HG03139 (cell line): ENCODE measurements at regions not wholly inside any gene's neighbourhood (a gene's known extent, or its start where the extent isn't known, plus 50 kb on each side); places are given as distances from the start of the nearest gene placed in this dataset.

Experiments used
- ATAC-seq: cut with Tn5 transposase; IDR thresholded peaks from one replicate; pipeline ENCODE4 v1.9.1; 2021; ENCODE audit not compliant: unreplicated experiment

DNA sequence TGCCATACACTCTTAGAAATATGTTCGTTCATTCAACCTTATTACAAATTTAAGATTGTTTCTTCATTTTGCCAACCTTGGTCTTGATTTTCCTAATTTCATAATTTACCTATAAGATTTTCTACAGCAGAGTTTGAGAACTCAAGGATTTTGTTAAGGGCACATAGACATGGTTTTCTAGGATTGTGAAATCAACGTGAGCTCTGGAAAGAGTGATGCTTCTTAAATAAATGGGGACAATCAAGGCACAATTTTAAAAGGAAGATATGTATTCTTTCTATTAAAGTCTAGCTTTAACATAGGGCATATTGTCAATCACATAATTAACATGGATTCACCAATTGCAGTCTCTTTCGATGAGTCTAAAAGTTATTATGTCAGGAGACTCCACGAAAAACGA lies 174.2 kb upstream of the PHF14 start:
- no peak for ATAC-seq

DNA sequence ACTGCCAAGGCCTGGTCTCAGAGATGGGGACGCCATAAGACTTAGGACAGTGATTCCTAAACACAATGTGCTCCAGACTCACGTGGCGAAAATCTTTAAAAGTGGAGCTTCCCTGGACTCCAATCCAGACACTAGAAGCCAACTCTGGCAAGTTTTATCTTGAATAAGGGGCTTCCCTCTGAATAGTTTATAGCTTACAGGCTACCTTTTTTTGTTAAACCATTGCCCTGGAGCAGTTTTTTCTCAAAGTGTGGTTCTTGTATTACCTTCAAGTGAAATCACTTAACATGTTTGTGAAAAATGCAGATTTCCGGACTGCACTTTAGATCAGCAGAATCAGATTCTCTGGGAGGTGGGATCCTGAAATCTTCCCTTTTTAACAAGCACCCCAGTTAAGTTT lies 171.7 kb upstream of the PHF14 start:
- no peak for ATAC-seq

DNA sequence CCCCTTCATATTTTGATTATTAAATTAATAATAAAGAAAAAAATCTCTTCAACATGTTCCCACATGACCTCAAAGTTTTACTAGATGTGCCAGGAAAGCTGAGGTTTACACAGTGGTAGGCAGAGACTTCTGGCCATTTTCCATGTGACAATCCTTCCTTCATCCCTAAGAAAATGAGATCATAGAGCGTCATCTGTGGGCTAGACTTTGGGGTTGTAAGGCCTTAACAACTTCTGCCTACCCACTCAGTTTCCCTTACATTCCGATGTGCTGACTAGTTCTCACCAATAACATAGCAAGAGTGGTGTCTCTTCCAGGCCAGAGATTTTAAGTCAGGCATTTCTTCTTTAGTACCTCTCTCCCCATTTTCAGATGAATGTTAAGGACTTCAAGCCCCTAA lies 171.1 kb upstream of the PHF14 start:
- ATAC-seq, result no peak

DNA sequence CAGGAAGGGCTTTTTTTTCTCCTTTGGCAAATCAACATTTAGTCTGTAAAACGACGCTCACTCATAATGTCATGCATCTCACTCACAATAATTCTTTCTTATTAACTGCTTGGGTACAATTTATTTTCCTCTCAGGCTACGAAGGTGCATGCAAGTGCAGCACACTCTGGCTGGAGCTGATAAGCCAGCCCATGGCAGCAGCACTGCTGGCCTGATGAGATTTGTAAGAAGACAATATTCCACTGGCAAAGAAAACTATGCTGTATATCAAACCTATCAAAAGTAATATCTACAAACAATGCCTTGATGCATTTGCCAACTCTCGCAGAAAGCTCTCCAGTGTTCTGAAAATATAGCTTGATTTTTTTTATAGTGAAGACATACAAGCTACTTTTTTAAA lies 170.0 kb upstream of the PHF14 start:
- ATAC-seq, result no peak

DNA sequence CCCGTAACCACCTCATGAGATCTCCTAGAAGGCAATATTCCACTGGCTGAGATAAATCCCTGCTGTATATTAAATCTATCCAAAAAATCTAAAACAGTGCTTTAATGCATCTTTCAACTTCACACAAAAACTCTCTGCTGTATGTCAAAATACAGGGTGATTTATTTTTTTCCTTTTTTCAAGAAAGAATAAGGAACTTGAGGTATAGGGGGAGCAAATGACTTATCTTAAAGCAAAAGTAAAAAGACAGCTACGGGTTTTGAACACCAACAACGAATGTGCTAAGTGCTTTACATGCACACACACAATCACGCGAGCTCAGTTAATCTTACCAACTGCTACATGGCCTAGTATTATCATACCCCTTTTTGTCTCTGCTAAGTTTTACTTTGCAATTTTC lies 168.9 kb upstream of the PHF14 start:
- ATAC-seq, result no peak

DNA sequence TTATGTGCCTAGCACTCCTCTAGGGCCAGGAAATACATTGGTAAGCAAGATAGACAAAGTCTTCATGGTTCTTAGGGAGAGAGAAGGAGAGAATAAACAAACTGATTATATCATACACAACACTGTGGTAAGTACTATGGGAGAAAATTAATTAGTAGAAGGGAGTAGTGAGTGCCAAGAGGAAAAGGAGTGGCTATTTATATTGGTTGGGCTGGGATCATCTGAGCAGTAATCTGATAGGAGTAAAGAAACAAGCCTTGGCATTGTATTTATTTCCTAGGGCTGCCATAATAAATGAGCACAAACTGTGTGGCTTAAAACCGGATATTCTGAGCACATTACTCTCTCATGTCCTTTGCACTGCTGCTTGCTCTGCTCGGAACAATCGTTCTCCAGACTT lies 158.1 kb upstream of the PHF14 start:
- no peak for ATAC-seq

DNA sequence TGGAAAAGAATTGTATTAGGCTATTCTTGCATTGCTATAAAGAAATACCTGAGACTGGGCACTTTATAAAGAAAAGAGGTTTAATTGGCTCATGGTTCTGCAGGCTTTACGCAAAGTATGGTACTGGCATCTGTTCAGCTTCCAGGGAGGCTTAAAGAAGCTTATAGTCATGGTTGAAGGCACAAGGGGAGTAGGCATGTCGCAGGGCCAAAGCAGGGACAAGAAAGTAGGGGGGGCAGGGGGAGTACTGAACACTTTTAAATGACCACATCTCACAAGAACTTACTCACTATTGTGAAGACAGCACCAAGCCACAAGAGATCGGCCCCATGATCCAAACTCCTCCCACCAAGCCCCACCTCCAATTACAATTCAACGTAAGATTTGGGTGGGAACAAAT lies 152.5 kb upstream of the PHF14 start:
- ATAC-seq, result no peak

DNA sequence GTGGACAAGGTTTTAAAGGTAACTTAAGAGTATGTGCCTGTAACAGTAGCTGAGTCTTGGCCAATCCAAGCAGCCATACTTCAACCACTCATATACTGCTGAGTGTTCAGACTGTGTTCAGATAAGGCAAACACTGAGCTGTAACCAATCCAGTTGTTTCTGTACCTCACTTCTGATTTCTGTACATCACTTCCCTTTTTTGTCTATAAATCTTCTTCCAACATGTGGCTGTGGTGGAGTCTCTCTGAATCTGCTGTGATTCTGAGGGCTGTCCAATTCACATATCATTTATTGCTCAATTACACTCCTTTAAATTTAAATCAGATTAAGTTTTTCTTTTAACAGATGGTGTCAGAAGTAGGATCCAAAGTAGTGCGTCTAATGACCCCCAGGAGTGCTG lies 149.5 kb upstream of the PHF14 start:
- no peak for ATAC-seq

DNA sequence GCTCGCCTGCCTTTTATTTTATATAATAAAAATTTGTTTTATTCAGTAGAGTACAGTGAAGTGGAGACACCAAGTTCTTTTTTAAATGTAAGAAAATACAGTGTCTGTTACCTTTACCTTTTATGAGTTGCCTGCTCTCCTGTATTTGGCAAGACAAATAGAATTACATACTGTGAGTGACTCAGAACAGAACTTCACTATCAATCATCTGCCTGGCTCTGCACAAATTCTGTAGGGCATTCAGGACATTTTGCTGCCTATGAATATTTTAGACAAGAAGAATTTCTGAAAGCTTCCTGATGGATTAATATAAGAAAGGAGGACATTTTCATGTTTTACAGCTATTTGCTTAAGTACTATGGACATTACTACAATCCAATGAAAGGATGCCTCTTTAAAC lies 135.4 kb upstream of the PHF14 start:
- ATAC-seq, result no peak

DNA sequence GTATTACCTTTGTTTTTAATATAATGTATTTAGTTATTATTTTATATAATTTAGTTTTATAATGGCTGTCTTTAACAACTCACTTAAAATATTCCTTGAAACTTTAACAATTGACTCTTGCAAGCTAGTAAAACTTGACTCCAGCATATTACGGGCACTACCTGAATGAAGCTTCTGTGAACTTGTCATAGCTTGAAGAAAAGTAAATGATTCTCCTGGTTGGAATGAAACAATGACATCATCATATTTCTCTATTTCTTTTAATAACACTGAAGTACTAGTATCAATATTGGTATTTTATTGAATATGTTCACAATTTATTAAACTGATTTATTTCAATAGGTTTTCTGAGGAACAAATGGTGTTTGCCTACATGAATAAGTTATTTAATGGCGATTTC lies 128.4 kb upstream of the PHF14 start:
- ATAC-seq, result no peak

DNA sequence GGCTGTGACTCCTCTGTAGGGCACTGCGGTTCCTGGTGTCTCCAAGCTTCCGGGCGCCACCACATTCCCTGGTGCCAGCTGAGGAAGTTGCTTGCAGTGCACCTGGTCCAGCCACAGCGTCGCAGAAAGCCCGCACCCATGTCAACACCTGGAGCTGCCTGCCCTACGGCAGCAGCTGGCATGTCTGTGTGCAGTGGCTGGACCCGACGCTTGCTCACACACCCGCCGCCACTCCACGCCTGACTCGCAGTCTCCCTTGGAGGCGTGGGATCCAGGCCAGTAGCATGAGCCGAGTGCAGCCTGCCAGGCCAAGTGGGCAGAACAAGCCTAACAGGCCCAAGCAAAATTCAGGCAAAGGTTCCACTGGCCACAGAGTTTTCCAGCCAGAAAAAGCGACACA lies 118.1 kb upstream of the PHF14 start:
- no peak for ATAC-seq

DNA sequence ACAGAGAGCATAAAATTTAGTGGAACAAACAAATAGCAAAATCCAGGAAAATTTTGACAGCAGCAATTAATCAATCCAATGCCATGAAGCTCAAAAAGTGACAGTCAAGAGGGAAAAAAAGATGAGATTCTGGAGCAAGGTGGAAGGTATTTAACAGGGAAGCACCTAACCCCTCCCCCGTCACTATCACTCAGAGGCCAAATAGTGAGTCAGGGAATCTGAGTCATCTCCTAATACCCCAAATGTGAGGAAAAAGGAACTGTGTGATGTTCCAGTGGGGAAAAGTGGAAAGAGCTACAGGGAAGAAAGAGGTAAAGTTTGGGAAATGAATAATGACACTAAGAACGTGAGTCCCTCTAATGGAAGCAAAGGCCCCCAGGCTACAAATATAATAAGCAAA lies 113.2 kb upstream of the PHF14 start:
- no peak for ATAC-seq

DNA sequence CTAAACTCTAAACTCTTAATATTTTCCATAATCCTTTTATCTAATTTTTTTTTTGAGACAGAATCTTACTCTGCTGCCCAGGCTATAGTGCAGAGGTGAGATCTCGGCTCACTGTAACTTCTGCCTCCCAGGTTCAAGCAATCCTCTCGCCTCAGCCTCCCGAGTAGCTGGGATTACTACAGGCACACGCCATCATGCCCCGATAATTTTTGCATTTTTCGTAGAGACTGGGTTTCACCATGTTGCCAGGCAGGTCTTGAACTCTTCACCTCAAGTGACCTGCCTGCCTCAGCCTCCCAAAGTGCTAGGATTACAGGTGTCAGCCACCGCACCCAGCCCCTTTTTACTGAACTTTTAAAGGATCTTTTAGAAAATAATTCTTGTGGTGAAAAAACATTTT lies 110.2 kb upstream of the PHF14 start:
- no peak for ATAC-seq

DNA sequence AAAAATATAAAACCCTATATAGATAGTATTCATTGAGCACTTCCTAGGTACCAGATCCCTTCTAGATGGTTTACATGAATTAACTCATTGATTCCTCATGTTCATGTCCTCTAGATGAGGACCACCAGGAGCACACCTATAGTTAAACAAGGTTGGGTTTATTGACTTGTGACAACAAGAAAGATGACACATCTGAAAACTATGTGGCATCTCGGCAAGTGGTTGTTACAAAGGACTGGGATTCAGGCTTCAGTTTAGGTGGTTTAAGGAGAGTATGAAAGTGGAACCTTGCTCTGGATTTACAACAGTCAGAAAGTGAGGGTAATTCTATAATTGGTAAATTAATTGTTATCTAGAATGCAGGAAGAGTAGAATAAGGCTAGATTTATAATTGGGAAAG lies 99.0 kb upstream of the PHF14 start:
- no peak for ATAC-seq

DNA sequence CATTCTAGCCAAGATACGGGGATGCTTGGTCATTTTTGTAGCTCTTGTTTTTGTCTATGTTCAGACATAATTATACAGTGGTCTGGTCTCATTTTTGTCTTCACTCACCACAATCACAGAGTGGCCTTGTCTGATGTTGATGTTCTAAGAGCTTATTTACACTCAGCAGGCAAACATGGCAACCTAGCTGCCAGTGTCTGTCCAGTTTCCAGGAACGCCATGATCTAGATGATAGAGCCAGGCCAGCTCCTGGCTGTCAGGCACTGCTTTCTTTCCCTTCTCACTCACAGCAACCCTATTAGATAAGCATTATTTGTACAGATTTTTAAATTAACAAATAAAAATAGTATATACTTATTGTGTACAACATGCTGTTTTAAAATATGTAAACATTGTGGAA lies 98.6 kb upstream of the PHF14 start:
- ATAC-seq, result no peak

DNA sequence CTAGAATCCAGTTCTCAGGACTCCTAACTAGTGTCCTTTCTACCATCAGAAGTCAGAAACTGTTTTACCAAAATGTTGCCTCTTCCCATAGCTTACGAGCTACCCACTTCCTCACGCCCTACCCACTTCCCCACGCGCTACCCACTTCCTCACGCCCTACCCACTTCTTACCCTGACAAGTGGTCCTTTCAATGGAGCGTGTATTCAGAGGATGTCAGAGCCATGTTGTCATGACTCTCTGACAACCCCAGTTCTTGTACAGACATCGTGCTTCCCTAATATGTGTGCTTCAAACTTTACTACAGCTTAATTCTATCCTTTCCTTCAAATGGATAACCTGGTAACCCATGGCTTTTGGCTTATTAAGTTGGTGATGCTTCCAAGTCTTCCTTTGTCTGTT lies 84.8 kb upstream of the PHF14 start:
- ATAC-seq, result peak; percentile 27

DNA sequence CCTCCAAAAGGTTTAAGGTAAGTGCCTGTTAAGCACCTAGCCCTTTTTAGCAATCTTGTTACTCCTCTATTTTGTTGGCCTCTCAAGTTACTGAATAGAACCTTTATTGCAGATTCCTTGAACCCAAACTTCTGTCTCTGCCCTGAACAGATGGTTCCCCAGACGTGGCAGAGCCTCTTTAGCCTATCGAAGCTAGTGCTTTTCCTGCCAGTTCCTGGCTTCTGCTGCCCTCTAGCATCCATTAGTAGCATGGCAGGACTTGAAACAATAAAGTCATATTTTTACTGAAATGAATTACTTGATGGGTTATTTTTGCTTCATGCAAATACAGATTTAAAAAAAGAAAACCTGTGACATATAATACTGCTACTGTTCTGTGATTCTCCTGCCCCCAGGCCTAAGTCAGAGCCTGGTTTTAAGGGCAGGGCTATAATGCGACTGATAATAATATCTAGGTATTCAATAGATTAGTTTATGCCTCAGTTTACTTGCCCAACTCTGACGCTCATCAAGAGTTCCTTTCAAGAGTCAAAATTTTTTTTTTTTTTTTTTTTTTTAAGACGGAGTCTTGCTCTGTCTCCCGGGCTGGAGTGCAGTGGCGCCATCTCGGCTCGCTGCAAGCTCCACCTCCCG lies 84.3 kb upstream of the PHF14 start:
- peak; percentile 94 for ATAC-seq

DNA sequence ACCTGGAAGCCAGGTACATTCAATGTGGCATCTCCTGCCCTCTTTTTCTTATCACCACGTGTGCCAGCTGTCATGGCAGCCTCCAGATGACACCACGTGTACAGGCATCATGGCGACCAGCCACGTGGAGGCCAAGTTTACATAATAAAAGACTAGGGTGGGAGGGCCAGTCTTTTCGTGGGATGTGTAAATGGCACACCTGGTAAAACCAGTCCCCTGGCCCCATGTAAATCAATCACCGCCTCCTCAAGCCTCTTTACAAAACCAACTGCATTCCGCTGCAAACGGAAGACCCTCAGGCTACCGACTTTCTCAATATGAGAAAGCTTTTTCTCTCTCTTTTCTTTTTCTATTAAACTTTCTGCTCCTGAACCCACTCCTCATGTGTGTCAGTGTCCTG lies 65.1 kb upstream of the PHF14 start:
- no peak for ATAC-seq

DNA sequence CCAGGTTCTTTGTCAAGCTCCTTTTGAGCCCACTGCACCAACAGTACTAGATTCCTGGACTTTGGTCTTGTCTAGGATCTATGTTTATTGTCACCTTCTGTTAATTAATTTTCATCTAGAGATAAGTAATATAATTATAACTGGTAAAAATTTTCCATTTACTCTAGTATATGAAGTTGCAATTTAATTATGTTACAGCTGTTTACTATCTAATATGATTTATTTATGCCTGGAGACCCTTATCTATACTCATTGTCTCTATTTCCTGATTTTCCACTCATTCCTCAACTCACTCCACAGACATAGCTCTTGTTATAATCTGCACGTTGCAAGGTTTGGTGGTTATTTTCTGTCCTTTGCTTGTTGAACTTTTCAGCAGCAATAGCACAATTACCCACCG lies 63.2 kb upstream of the PHF14 start:
- no peak for ATAC-seq

DNA sequence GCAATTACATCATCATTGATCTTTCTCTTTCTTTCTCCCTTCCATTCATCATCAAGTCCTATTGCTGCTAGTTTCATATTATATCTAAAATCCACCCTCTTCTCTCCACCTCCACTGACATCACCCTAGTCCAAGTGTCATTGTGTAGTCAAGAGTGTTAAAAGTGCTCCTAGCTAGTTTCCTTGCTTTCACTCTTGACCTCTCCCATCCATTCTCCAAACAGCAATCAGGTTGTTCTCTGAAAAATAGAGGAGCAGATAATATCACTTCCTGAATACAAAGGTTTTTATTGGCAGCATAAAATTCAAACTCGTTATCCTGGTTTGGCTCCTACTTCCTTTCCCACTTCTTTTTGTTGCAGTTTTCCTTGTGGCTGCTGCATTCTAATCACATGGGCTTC lies 61.6 kb upstream of the PHF14 start:
- ATAC-seq, result no peak

DNA sequence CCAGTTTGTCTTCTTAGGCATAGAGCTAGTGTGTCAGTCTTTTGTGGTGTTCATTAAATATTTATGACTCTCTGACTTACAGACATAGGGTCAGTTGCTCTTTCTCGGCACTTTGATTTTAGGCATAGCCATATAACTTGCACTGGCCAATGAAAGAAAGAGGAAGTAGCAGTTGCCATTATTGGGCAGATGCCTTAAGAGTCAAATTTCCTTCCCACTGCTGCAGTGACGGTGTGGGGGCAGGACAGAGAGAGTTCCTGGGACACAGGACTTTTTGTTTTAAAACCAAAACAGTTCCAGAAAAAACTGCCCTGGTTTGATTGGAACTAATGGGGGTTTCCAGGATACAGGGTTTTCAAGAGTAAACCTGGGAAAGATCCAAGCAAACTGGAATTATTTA lies 60.2 kb upstream of the PHF14 start:
- no peak for ATAC-seq

DNA sequence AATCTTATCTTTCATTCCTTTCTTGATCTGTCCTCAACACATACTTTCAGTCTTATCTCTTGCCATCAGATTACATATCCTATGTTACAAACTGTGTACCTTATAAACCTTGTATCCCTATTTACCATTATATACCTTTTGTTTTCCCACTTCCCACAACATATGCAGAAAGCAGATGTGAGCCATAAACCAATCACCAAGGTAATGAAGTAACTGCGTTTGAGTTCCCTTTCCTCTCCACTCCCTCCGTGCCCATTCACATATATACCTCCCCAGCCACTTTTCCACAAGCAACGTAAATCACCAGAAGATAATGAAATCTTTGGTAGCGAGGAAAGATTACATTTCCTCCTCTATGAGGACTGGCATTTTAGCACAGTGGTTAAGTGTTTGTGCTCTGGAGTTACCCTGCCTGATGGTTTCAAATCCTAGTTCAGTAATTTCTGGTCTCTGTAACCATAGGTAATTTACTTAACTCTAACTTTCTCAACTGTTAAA lies 55.5 kb upstream of the PHF14 start:
- ATAC-seq, result no peak

DNA sequence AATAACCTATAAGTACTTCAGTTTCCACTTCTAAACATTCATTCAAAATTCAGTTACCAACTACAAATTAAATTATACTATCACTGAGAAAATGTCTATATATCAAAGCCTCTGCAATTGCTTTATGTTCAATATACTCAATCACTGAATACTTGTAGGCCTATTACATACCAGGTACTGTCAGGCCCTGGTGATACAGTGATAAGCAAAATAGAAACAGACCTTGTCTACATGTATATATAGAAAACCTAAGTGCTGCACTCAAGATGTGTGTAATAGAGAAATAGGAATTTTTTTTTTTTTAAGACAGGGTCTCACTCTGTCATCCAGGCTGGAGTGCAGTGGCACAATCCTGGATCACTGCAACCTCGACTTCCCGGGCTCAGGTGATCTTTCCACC lies 53.7 kb upstream of the PHF14 start:
- no peak for ATAC-seq
